CD4-positive, alpha-beta T cell treated with Interleukin-1 beta for 1 hour (primary cell): ENCODE measurements at regions not wholly inside any gene's neighbourhood (a gene's known extent, or its start where the extent isn't known, plus 50 kb on each side); places are given as distances from the start of the nearest gene placed in this dataset.
"Not testable (repeated sequence)": the region's sequence is repeated elsewhere in the genome, so short reads cannot be mapped to it uniquely, and the experiment has no call there.

Source experiments
- DNase-seq, 2 donors: peaks; one replicate each; pipeline ENCODE4 v3.0.0-alpha.2; 2020 to 2022

DNA sequence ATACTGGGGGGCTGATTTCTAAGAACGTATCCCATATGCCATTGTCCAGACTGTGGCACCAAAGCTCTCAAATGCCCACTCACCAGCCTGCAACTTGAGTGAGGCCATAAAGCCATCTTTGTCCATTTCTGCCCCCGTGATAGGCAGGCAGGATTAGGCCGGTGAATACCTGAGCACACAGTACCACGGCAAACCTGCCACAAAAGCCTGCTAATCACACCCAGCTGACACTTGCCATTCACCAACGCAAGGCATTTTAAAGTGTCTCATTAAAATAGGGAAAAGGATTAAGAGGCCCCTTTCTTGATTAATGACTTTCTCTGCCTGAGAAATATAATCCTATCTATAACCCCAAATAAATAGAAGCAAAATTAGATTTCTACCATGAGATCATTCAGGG, 111.4 kb upstream of the NANOS1 start:
- no peak for DNase-seq

DNA sequence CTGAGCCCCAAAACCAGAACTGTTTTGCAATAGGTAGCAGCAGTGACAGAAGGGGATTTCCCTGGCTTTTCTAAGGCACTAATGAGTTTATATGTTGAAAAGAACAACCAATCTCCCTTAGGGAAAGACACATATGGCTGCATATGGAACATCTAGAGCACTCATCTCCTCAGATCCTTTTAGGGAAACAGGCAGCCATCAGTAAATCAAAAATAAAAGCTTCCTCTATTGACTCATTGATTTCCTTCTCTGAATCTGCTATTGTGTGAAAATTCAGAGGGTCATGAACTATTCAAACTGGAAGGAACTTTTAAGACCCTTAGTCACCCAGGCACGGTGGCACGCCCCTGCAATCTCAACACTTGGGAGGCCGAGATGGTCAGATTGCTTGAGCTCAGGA, 110.9 kb upstream of the NANOS1 start:
- DNase-seq, result no peak

DNA sequence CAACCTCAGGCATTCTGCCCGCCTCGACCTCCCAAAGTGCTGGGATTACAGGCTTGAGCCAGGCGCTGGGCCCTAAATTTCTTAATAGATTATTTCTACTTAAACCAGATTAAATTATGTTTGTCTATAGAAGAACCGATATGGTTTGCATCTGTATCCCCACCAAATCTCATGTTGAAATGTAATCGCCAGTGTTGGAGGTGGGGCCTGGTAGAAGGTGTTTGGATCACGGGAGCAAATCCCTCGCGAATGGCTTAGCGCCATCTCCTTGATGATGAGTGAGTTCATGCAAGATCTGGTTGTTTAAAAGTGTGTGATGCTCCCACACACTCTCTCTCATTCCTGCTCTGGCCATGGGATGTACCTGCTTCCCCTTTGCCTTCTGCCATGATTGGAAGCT, 109.3 kb upstream of the NANOS1 start:
- no peak for DNase-seq

- DNase-seq, result no peak
Observed at GRCh38 chr10:118922226-118922625, 107.3 kb upstream of the NANOS1 start.

DNA sequence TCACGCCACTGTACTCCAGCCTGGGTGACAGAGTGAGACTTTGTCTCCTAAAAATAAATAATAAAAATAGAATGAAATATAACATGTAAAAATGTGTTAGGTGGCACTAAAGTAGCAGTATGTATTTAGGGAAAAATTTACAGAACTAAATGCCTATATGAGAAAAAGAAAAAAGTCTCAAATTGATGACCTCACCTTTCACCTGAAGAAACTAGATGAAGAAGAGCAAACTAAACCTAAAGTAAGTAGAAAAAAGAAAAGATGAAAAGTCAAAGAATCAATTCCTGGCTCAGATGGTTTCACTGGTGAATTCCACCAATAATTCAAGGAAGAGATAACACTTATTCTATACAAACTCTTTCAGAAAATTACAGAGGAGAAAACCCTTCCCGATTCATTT, 106.5 kb upstream of the NANOS1 start:
- DNase-seq, result no peak

- DNase-seq, result no peak
Observed at GRCh38 chr10:118924493-118924892, 105.0 kb upstream of the NANOS1 start.

- no peak for DNase-seq
Observed at GRCh38 chr10:118925404-118926071, 104.0 kb upstream of the NANOS1 start.

GRCh38 chr10:118926072-118926417, 103.5 kb upstream of the NANOS1 start:
- DNase-seq, result no peak

DNA sequence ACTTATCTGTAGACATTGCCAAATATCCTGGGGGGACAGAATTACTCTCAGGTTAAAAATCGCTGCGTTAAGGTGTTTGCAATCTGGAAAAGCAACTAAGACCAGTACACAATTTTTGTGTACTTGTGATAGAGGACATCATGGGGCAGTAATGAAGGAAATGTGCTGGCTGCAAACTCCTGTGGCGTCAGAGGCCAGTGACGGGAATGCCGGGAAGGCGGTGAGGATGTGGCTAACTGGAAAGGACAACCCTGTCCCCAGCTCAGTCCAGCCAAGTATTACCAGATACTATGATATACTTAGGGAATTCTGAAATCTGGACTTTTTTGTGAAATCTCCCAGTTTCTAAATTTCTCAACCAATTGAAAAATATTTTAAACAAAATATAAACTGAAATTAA, 103.1 kb upstream of the NANOS1 start:
- DNase-seq, result no peak

- DNase-seq, result no peak
Observed at GRCh38 chr10:118926903-118927302, 102.6 kb upstream of the NANOS1 start.

GRCh38 chr10:118927321-118927720, 102.2 kb upstream of the NANOS1 start:
- no peak for DNase-seq

DNA sequence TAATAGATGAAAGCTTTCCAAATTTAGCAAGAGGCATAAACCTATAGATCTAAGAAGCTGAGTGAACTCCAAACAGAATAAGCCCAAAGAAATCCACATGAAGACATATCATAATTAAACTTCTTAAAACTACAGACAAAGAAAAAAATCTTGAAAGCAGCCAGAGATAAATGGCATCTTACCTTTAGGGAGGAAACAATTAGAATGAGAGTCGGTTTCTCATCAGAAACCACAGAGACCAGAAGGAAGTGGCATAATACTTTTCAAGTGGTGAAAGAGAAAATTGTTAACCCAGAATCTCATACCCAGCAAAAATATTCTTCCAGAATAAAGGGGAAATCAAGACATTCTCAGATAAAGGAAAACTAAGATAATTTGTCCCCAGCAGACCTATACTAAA, 98.9 kb upstream of the NANOS1 start:
- no peak for DNase-seq

- DNase-seq, result no peak
Observed at GRCh38 chr10:118931436-118931835, 98.1 kb upstream of the NANOS1 start.

DNA sequence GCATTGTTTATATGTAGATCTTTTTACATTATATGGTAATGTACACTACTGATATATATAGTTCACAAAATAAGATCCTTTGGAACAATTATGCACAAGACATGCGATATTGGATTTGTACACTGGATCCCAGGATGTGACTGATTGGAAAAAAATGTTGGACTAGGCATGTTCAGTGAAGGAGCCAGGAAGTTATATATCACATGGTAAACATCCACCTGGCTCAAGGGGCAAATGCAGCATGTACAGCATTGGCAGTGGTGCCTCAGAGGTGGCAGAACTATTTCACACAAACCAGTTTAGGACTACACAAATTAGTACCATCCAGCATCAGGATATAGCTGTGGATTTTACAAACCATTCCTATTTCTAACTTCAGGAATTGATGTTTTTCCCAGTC, 97.4 kb upstream of the NANOS1 start:
- not testable (repeated sequence) for DNase-seq

DNA sequence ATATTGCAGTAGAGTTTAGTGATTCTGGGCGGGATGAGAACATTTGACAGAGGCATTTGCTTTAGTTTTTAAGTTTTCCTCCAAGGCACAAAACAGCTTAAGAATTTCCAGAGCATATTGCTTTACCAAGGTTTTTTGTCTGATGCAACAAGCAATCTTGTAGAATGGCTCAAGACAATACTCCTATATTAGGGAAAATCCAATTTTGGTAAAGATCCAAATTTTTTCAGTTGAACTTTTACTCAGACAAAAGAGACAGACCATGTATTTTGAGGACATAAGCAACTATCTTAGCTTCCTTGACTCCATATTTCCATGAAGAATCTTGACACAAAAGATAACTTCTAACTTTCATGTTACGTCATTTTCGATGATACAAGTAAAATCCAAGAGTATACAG, 92.3 kb upstream of the NANOS1 start:
- no peak for DNase-seq

GRCh38 chr10:118939211-118940007, 90.1 kb upstream of the NANOS1 start:
- no peak for DNase-seq

DNA sequence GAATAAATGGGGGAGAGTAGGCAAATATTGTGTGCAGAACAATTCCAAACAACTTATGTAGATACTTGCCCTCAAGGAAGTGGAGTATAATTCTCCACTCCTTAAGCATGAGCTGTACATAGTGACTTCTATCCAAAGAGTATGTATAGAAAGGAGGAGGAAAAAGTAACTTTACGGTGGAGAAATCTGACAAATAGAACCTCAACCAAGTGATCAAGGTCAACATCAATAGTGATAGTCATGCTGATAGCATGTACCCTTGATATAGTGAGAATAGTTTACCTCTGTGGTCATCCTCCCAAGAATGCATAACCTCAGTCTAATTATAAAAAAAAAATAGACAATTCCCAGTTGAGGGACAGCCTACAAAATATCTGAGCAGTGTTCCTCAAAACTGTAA, 89.1 kb upstream of the NANOS1 start:
- DNase-seq, result no peak

DNA sequence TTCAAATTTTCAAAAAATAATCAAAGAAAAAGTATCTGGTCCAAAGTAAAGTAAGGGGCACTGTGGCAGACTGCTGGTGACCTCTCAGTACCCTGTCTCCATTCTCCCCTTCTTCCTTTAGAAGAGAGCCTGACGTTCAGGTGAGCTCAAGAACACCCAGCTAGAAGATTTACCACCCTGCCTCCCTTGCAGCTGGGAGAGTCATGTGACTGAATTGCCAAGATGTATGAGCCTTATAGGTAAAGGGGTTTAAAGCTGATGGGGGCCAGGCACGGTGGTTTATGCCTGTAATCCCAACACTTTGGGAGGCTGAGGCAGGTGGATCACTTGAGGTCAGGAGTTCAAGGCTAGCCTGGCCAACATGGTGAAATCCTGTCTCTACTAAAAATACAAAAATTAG, 86.3 kb upstream of the NANOS1 start:
- no peak for DNase-seq

GRCh38 chr10:118944959-118945633, 84.4 kb upstream of the NANOS1 start:
- no peak for DNase-seq

GRCh38 chr10:118948786-118949185, 80.7 kb upstream of the NANOS1 start:
- no peak for DNase-seq

GRCh38 chr10:118950190-118950680, 79.3 kb upstream of the NANOS1 start:
- no peak for DNase-seq

- DNase-seq, result no peak
Observed at GRCh38 chr10:118950997-118951637, 78.4 kb upstream of the NANOS1 start.

- DNase-seq, result no peak
Observed at GRCh38 chr10:118952493-118953295, 76.8 kb upstream of the NANOS1 start.
